Hepatocyte (in vitro differentiated cells): ENCODE measurements at regions not wholly inside any gene's neighbourhood (a gene's known extent, or its start where the extent isn't known, plus 50 kb on each side); places are given as distances from the start of the nearest gene placed in this dataset.
A peak's percentile ranks its signal among the peaks of the same experiment; 100 is the strongest.

Experiments
- DNase-seq: peaks from one replicate; pipeline ENCODE4 v3.0.0-alpha.2; 2016; ENCODE audit warnings: low spot score
- H2AFZ ChIP-seq: fragments of 200-600 bp; sonication (generic); 2 replicates; pipeline ENCODE4 v1.6.0; 2016; ENCODE audit warnings: antibody characterized with exemption, mild to moderate bottlenecking
- H3K27ac ChIP-seq: fragments of 200-600 bp; sonication (generic); 2 replicates; pipeline ENCODE4 v1.5.1; 2016; ENCODE audit warnings: mild to moderate bottlenecking
- H3K27me3 ChIP-seq: fragments of 200-600 bp; sonication (generic); 2 replicates; pipeline ENCODE4 v1.6.1; 2016
- H3K36me3 ChIP-seq: fragments of 200-600 bp; sonication (generic); replicated peaks from 2 replicates; pipeline ENCODE4 v1.5.1; 2016; ENCODE audit warnings: low read depth; ENCODE audit not compliant: insufficient read depth
- H3K4me1 ChIP-seq: fragments of 200-600 bp; sonication (generic); 2 replicates; pipeline ENCODE4 v1.5.1; 2016; ENCODE audit warnings: mild to moderate bottlenecking, moderate library complexity; ENCODE audit not compliant: insufficient read depth
- H3K4me2 ChIP-seq: fragments of 200-600 bp; sonication (generic); 2 replicates; pipeline ENCODE4 v1.6.0; 2016
- H3K4me3 ChIP-seq: fragments of 200-600 bp; sonication (generic); 2 replicates; pipeline ENCODE4 v1.5.1; 2016; ENCODE audit warnings: mild to moderate bottlenecking
- H3K79me2 ChIP-seq: fragments of 200-600 bp; sonication (generic); 2 replicates; pipeline ENCODE4 v1.6.0; 2017; ENCODE audit warnings: mild to moderate bottlenecking
- H3K9me2 ChIP-seq: fragments of 200-600 bp; sonication (generic); replicated peaks from 2 replicates; pipeline ENCODE4 v1.6.0; 2017; ENCODE audit warnings: mild to moderate bottlenecking; ENCODE audit not compliant: insufficient read depth
- H3K9me3 ChIP-seq: fragments of 200-600 bp; sonication (generic); 2 replicates; pipeline ENCODE4 v1.5.1; 2016; ENCODE audit warnings: low read depth, mild to moderate bottlenecking
- H4K20me1 ChIP-seq: fragments of 200-600 bp; sonication (generic); 2 replicates; pipeline ENCODE4 v1.6.0; 2016; ENCODE audit warnings: mild to moderate bottlenecking; ENCODE audit not compliant: insufficient read depth, poor library complexity, severe bottlenecking
- CTCF ChIP-seq: fragments of 200-600 bp; sonication (generic); IDR thresholded peaks from 2 replicates; pipeline ENCODE4 v1.5.1; 2016; ENCODE audit warnings: antibody characterized with exemption, mild to moderate bottlenecking; ENCODE audit not compliant: poor library complexity
- EZH2 ChIP-seq: fragments of 200-600 bp; sonication (generic); IDR thresholded peaks from 2 replicates; pipeline ENCODE4 v1.6.1; 2016; ENCODE audit warnings: antibody characterized with exemption, mild to moderate bottlenecking, borderline replicate concordance
- EZH2phosphoT487 ChIP-seq: fragments of 200-600 bp; sonication (generic); IDR thresholded peaks from one replicate; pipeline ENCODE4 v1.6.1; 2018; ENCODE audit warnings: antibody characterized with exemption, mild to moderate bottlenecking, low read depth, moderate library complexity; ENCODE audit not compliant: unreplicated experiment, severe bottlenecking
- WGBS: methylation state at CpG from one replicate; pipeline ENCODE4 v1.1.6; 2016; ENCODE audit warnings: low lambda C conversion rate; ENCODE audit errors: missing lambda C conversion rate; 5-methylcytosine and 5-hydroxymethylcytosine counted together

- Histone ChIP-seq H2AFZ (no peak overlapping the region), H3K4me2 (no peak overlapping the region), H4K20me1 (no peaks in the 10 kb centered on the region), H3K4me1 (peaks cover 20% of the 10 kb centered on the region), H3K27me3 (no peaks in the 10 kb centered on the region), H3K36me3 (no peaks in the 10 kb centered on the region), H3K27ac (no peak overlapping the region), H3K79me2 (no peaks in the 10 kb centered on the region), H3K9me3 (no peaks in the 10 kb centered on the region), H3K4me3 (no peak overlapping the region), H3K9me2 (no peaks in the 10 kb centered on the region)
- TF ChIP-seq EZH2: no peak
- TF ChIP-seq CTCF: no peak
- no peak for TF ChIP-seq EZH2phosphoT487
- DNase-seq: peak; percentile 61
- 57% methylated on average over 6 of the region's 6 CpGs for WGBS
Measured at GRCh38 chr6:21992178-21992967, 304.5 kb downstream of the PRL start.

GRCh38 chr6:21993841-21994240 is 303.0 kb downstream of the PRL start:
- 80% methylated on average over 2 of the region's 2 CpGs for WGBS
- Histone ChIP-seq H3K36me3 (no peaks in the 10 kb centered on the region), H4K20me1 (no peaks in the 10 kb centered on the region), H2AFZ (no peak overlapping the region), H3K4me1 (peaks cover 27% of the 10 kb centered on the region), H3K9me3 (no peaks in the 10 kb centered on the region), H3K4me3 (no peak overlapping the region), H3K9me2 (no peaks in the 10 kb centered on the region), H3K79me2 (no peaks in the 10 kb centered on the region), H3K27ac (no peak overlapping the region), H3K4me2 (no peak overlapping the region), H3K27me3 (no peaks in the 10 kb centered on the region)
- TF ChIP-seq CTCF: no peak
- no peak for TF ChIP-seq EZH2phosphoT487
- no peak for TF ChIP-seq EZH2
- DNase-seq: no peak

GRCh38 chr6:21994821-21995220 is 302.0 kb downstream of the PRL start:
- no peak overlapping the region for H2AFZ ChIP-seq
- no peak for DNase-seq
- no peaks in the 10 kb centered on the region for H3K79me2 ChIP-seq
- H3K9me2 ChIP-seq: no peaks in the 10 kb centered on the region
- H3K4me1 ChIP-seq: peaks cover 34% of the 10 kb centered on the region
- WGBS: 87% methylated on average over 1 of the region's 1 CpG
- TF ChIP-seq EZH2phosphoT487: no peak
- no peak for TF ChIP-seq EZH2
- no peak for TF ChIP-seq CTCF
- no peak overlapping the region for H3K4me3 ChIP-seq
- no peaks in the 10 kb centered on the region for H4K20me1 ChIP-seq
- H3K9me3 ChIP-seq: no peaks in the 10 kb centered on the region
- H3K36me3 ChIP-seq: no peaks in the 10 kb centered on the region
- no peak overlapping the region for H3K27ac ChIP-seq
- H3K27me3 ChIP-seq: no peaks in the 10 kb centered on the region
- no peak overlapping the region for H3K4me2 ChIP-seq
